ENCODE measurements at regions not wholly inside any gene's neighbourhood (a gene's known extent, or its start where the extent isn't known, plus 50 kb on each side); places are given as distances from the start of the nearest gene placed in this dataset.

- no peaks in the 10 kb centered on the region for H3K27me3 ChIP-seq
- peak in 1 of 2 donors; percentile 87 for DNase-seq (ENCODE audit: extremely low spot score in 2 of 2)
- H3K4me3 ChIP-seq = no peak overlapping the region
- H3K27ac ChIP-seq = no peak overlapping the region
- no peak for TF ChIP-seq POLR2A (IDR thresholded peaks at IDR 0.05)
- no peak for TF ChIP-seq POLR2AphosphoS5 (IDR thresholded peaks at IDR 0.05; ENCODE audit: insufficient read depth in 1 of 2, low read depth in 1 of 2)
- TF ChIP-seq CTCF (IDR thresholded peaks at IDR 0.05) = no peak
- no peaks in the 10 kb centered on the region for H3K9me3 ChIP-seq
- intact Hi-C loops (cut with DNase I) = no loop called here
- no peaks in the 10 kb centered on the region for H3K36me3 ChIP-seq
- peaks cover 23% of the 10 kb centered on the region for H3K4me1 ChIP-seq
Measured at GRCh38 chr1:115170961-115171392, 81.7 kb upstream of the TSPAN2 start.

- no peak overlapping the region for H3K27ac ChIP-seq
- TF ChIP-seq CTCF (IDR thresholded peaks at IDR 0.05) (no peak), POLR2A (IDR thresholded peaks at IDR 0.05) (no peak), POLR2AphosphoS5 (IDR thresholded peaks at IDR 0.05; ENCODE audit: insufficient read depth in 1 of 2, low read depth in 1 of 2) (no peak)
- H3K4me3 ChIP-seq = no peak overlapping the region
- no peaks in the 10 kb centered on the region for H3K27me3 ChIP-seq
- H3K4me1 ChIP-seq = peaks cover 23% of the 10 kb centered on the region
- DNase-seq (ENCODE audit: extremely low spot score in 2 of 2) = no peak
- intact Hi-C loops (cut with DNase I) = no loop called here
- H3K36me3 ChIP-seq = no peaks in the 10 kb centered on the region
- no peaks in the 10 kb centered on the region for H3K9me3 ChIP-seq
Measured at GRCh38 chr1:115170377-115170776, 81.1 kb upstream of the TSPAN2 start.

GRCh38 chr1:115168026-115168425 is 78.7 kb upstream of the TSPAN2 start:
- Histone ChIP-seq H3K36me3 (no peaks in the 10 kb centered on the region), H3K9me3 (no peaks in the 10 kb centered on the region), H3K4me1 (peaks cover 23% of the 10 kb centered on the region), H3K27ac (peak overlapping the region; percentile 31), H3K4me3 (no peak overlapping the region), H3K27me3 (no peaks in the 10 kb centered on the region)
- no peak for DNase-seq (ENCODE audit: extremely low spot score in 2 of 2)
- TF ChIP-seq CTCF (IDR thresholded peaks at IDR 0.05) = no peak
- intact Hi-C loops (cut with DNase I) = loop anchor here (10.0 kb wide), 1 partner anchor 167 kb away; the partner anchor contains the start of gene NGF

GRCh38 chr1:115166531-115167091 is 77.3 kb upstream of the TSPAN2 start:
- no peaks in the 10 kb centered on the region for H3K36me3 ChIP-seq
- H3K27me3 ChIP-seq = no peaks in the 10 kb centered on the region
- TF ChIP-seq POLR2A (IDR thresholded peaks at IDR 0.05) (no peak), CTCF (IDR thresholded peaks at IDR 0.05) (no peak), POLR2AphosphoS5 (IDR thresholded peaks at IDR 0.05; ENCODE audit: insufficient read depth in 1 of 2, low read depth in 1 of 2) (no peak)
- H3K27ac ChIP-seq = no peak overlapping the region
- H3K4me1 ChIP-seq = peaks cover 23% of the 10 kb centered on the region
- intact Hi-C loops (cut with DNase I) = loop anchor here (10.0 kb wide), 1 partner anchor 168 kb away; the partner anchor contains the start of gene NGF
- no peaks in the 10 kb centered on the region for H3K9me3 ChIP-seq
- DNase-seq (ENCODE audit: extremely low spot score in 2 of 2) = peak in 1 of 2 donors; percentile 43
- no peak overlapping the region for H3K4me3 ChIP-seq

GRCh38 chr1:115165776-115166175 is 76.5 kb upstream of the TSPAN2 start:
- DNase-seq (ENCODE audit: extremely low spot score in 2 of 2) = no peak
- intact Hi-C loops (cut with DNase I) = loop anchor here (10.0 kb wide), 1 partner anchor 169 kb away; the partner anchor contains the start of gene NGF
- Histone ChIP-seq H3K27ac (no peak overlapping the region), H3K9me3 (no peaks in the 10 kb centered on the region), H3K4me1 (peaks cover 15% of the 10 kb centered on the region), H3K36me3 (no peaks in the 10 kb centered on the region), H3K4me3 (no peak overlapping the region), H3K27me3 (no peaks in the 10 kb centered on the region)
- no peak for TF ChIP-seq POLR2AphosphoS5 (IDR thresholded peaks at IDR 0.05; ENCODE audit: insufficient read depth in 1 of 2, low read depth in 1 of 2)
- no peak for TF ChIP-seq POLR2A (IDR thresholded peaks at IDR 0.05)
- TF ChIP-seq CTCF (IDR thresholded peaks at IDR 0.05) = no peak
